Kidney (tissue), 13 donors: ENCODE measurements at regions not wholly inside any gene's neighbourhood (a gene's known extent, or its start where the extent isn't known, plus 50 kb on each side); places are given as distances from the start of the nearest gene placed in this dataset.

Experiments used
- DNase-seq, 5 donors: peaks; one replicate each; pipeline ENCODE4 v3.0.0-alpha.2; 2013 to 2020
- FAIRE-seq: peaks from 2 replicates; lab custom pipeline; 2012; peaks lifted over from hg19 to GRCh38; lab: Jason Lieb, UNC
- H3K27ac ChIP-seq, 2 donors: one replicate each; pipeline ENCODE4 v1.7.0; 2013; ENCODE audit warnings: low read depth in 2 of 2, low read length in 2 of 2, inconsistent platforms in 1 of 2
- H3K27me3 ChIP-seq: one replicate; pipeline ENCODE4 v1.7.1; 2013; ENCODE audit warnings: low read length, inconsistent platforms; ENCODE audit not compliant: control insufficient read depth, insufficient read depth
- H3K36me3 ChIP-seq, 3 donors: one replicate each; pipeline versions ENCODE4 v1.7.0 to v1.7.1; 2013; ENCODE audit warnings: low read length in 3 of 3, control low read depth in 1 of 3, inconsistent platforms in 1 of 3; ENCODE audit not compliant: insufficient read depth in 3 of 3, control insufficient read depth in 2 of 3
- H3K4me1 ChIP-seq, 3 donors: one replicate each; pipeline versions ENCODE4 v1.7.0 to v1.7.1; 2013; ENCODE audit warnings: low read length in 3 of 3, inconsistent platforms in 1 of 3, low read depth in 1 of 3; ENCODE audit not compliant: control insufficient read depth in 2 of 3, insufficient read depth in 2 of 3
- H3K4me3 ChIP-seq, 3 donors: one replicate each; pipeline versions ENCODE4 v1.7.0 to v1.8.1; 2013; ENCODE audit warnings: low read length in 3 of 3, control low read depth in 1 of 3, inconsistent platforms in 1 of 3
- H3K9ac ChIP-seq, 3 donors: one replicate each; pipeline versions ENCODE4 v1.7.0 to v1.7.1; 2013; ENCODE audit warnings: low read length in 3 of 3, control low read depth in 1 of 3, inconsistent platforms in 1 of 3
- H3K9me3 ChIP-seq, 3 donors: one replicate each; pipeline versions ENCODE4 v1.7.0 to v1.7.1; 2013; ENCODE audit warnings: low read length in 3 of 3, control low read depth in 1 of 3, inconsistent platforms in 1 of 3; ENCODE audit not compliant: control insufficient read depth in 2 of 3, insufficient read depth in 1 of 3
- CTCF ChIP-seq: IDR thresholded peaks from 3 replicates; pipeline ENCODE4 v1.5.1; 2012; ENCODE audit warnings: mild to moderate bottlenecking, moderate library complexity, borderline replicate concordance; ENCODE audit not compliant: insufficient read depth; ENCODE audit errors: extremely low read depth
- intact Hi-C: fragments of 100-400 bp; cut with DNase I; formaldehyde crosslinking; loops from one replicate; pipeline ENCODE4 v1.11.1; 2022
- donor health status: control.
- donor health status: control.
- donor health status: control.
- donor health status: control.
- donor health status: control.
- donor health status: DM: yes; HTN: yes; CAD: no.
- donor health status: Normal renal cell carcinoma (clear cell type).

- Histone ChIP-seq H3K4me1 (no peaks in the 10 kb centered on the region), H3K36me3 (no peaks in the 10 kb centered on the region), H3K4me3 (no peak overlapping the region), H3K9ac (no peak overlapping the region), H3K27me3 (no peaks in the 10 kb centered on the region), H3K27ac (no peak overlapping the region), H3K9me3 (no peaks in the 10 kb centered on the region)
- intact Hi-C loops: no loop called here
- DNase-seq (no peak), FAIRE-seq (no peak)
- no peak for TF ChIP-seq CTCF
These were observed 313.2 kb upstream of the MAP3K7 start for GRCh38 chr6:90900034-90900433.

- intact Hi-C loops: no loop called here
- DNase-seq (no peak), FAIRE-seq (no peak)
- TF ChIP-seq CTCF: no peak
- no peaks in the 10 kb centered on the region for H3K4me1 ChIP-seq
- no peak overlapping the region for H3K9ac ChIP-seq
- no peaks in the 10 kb centered on the region for H3K36me3 ChIP-seq
- H3K9me3 ChIP-seq: no peaks in the 10 kb centered on the region
- H3K27ac ChIP-seq: no peak overlapping the region
- no peak overlapping the region for H3K4me3 ChIP-seq
- no peaks in the 10 kb centered on the region for H3K27me3 ChIP-seq
These were observed 311.9 kb upstream of the MAP3K7 start for GRCh38 chr6:90898763-90899162.

GRCh38 chr6:90896075-90896547, 309.2 kb upstream of the MAP3K7 start:
- no peaks in the 10 kb centered on the region for H3K9me3 ChIP-seq
- no peak overlapping the region for H3K27ac ChIP-seq
- no peaks in the 10 kb centered on the region for H3K4me1 ChIP-seq
- FAIRE-seq (no peak), DNase-seq (no peak)
- H3K4me3 ChIP-seq: no peak overlapping the region
- no peaks in the 10 kb centered on the region for H3K36me3 ChIP-seq
- intact Hi-C loops: no loop called here
- H3K27me3 ChIP-seq: no peaks in the 10 kb centered on the region
- no peak for TF ChIP-seq CTCF
- no peak overlapping the region for H3K9ac ChIP-seq
